ENCODE measurements at regions not wholly inside any gene's neighbourhood (a gene's known extent, or its start where the extent isn't known, plus 50 kb on each side); places are given as distances from the start of the nearest gene placed in this dataset.

- TF ChIP-seq CTCF (IDR thresholded peaks at IDR 0.05; ENCODE audit: borderline replicate concordance, insufficient read depth, low read depth, low read length): no peak
- no peak overlapping the region for H3K4me3 ChIP-seq (ENCODE audit: low read depth, low read length)
Measured at GRCh38 chr4:154009191-154009590, 220.3 kb upstream of the SFRP2 start.

- no peak overlapping the region for H3K4me3 ChIP-seq (ENCODE audit: low read depth, low read length)
- TF ChIP-seq CTCF (IDR thresholded peaks at IDR 0.05; ENCODE audit: borderline replicate concordance, insufficient read depth, low read depth, low read length): no peak
Measured at GRCh38 chr4:154005171-154005520, 216.3 kb upstream of the SFRP2 start.

GRCh38 chr4:154004507-154005170 is 215.8 kb upstream of the SFRP2 start:
- TF ChIP-seq CTCF (IDR thresholded peaks at IDR 0.05; ENCODE audit: borderline replicate concordance, insufficient read depth, low read depth, low read length): no peak

GRCh38 chr4:154004016-154004415 is 215.1 kb upstream of the SFRP2 start:
- H3K4me3 ChIP-seq (ENCODE audit: low read depth, low read length): no peak overlapping the region
- TF ChIP-seq CTCF (IDR thresholded peaks at IDR 0.05; ENCODE audit: borderline replicate concordance, insufficient read depth, low read depth, low read length): no peak

More at GRCh38 chr4:154004507-154005170, 215.8 kb upstream of the SFRP2 start:
- H3K4me3 ChIP-seq (ENCODE audit: low read depth, low read length): no peak overlapping the region

GRCh38 chr4:154003378-154003777 is 214.5 kb upstream of the SFRP2 start:
- TF ChIP-seq CTCF (IDR thresholded peaks at IDR 0.05; ENCODE audit: borderline replicate concordance, insufficient read depth, low read depth, low read length): no peak

GRCh38 chr4:154001193-154001592 is 212.3 kb upstream of the SFRP2 start:
- H3K4me3 ChIP-seq (ENCODE audit: low read depth, low read length): no peak overlapping the region
- no peak for TF ChIP-seq CTCF (IDR thresholded peaks at IDR 0.05; ENCODE audit: borderline replicate concordance, insufficient read depth, low read depth, low read length)

More at GRCh38 chr4:154003378-154003777, 214.5 kb upstream of the SFRP2 start:
- H3K4me3 ChIP-seq (ENCODE audit: low read depth, low read length): no peak overlapping the region

- no peak for TF ChIP-seq CTCF (IDR thresholded peaks at IDR 0.05; ENCODE audit: borderline replicate concordance, insufficient read depth, low read depth, low read length)
- H3K4me3 ChIP-seq (ENCODE audit: low read depth, low read length): no peak overlapping the region
Measured at GRCh38 chr4:153997516-153997915, 208.6 kb upstream of the SFRP2 start.

Measured in GM12875 (cell line).